ENCODE measurements at regions not wholly inside any gene's neighbourhood (a gene's known extent, or its start where the extent isn't known, plus 50 kb on each side); places are given as distances from the start of the nearest gene placed in this dataset.

DNA sequence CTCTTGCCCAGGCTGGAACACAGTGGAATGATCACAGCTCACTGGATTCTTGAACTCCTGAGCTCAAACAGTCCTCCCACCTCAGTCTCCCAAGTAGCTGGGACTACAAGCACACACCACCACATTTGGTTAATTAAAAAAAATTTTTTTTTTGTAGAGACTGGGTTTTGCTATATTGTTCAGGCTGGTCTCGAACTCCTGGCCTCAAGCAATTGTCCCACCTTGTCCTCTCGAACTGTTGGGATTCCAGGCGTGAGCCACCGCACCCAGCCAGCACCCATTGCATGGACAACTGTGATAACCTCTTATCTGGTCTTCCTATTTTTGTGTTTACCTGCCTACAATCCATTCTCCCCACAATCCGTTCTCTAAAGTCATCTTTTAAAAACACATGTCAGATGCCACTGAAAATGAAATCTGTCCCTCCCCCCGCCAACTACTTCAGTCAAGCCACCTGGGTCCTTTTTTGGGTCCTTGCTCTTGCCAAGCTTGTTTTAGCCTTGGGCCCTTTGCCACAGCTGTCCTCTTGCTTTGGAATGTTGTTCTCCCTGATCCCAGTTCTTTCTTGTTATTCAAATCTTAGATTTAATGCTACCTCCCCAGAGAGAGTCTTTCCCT is 250.5 kb downstream of the PIK3R1 start:
- Histone ChIP-seq H4K20me1 (ENCODE audit: insufficient read depth, low read length) (no peaks in the 10 kb centered on the region), H3K27ac (ENCODE audit: extremely low read length, insufficient read depth, low read length) (no peak overlapping the region), H3K9ac (ENCODE audit: insufficient read depth, low read depth, low read length) (no peak overlapping the region), H2AFZ (ENCODE audit: low read length) (no peak overlapping the region), H3K9me3 (ENCODE audit: low read length) (no peaks in the 10 kb centered on the region), H3K4me2 (ENCODE audit: low read depth, low read length) (no peak overlapping the region), H3K79me2 (ENCODE audit: insufficient read depth, low read length) (no peaks in the 10 kb centered on the region), H3K36me3 (replicated peaks in 1 of 2; ENCODE audit: control insufficient read depth in 1 of 2, insufficient read depth in 2 of 2, low read length in 2 of 2) (no peaks in the 10 kb centered on the region), H3K27me3 (ENCODE audit: control insufficient read depth in 1 of 2, insufficient read depth in 2 of 2, low read length in 2 of 2) (peaks cover 0 to 5% of the 10 kb centered on the region in 2 experiments; a peak in 2 of 5 replicates), H3K4me1 (ENCODE audit: insufficient read depth, low read length) (no peaks in the 10 kb centered on the region), H3K4me3 (replicated peaks in 1 of 3; ENCODE audit: insufficient read depth in 1 of 3, low read depth in 2 of 3, low read length in 3 of 3) (no peak overlapping the region)
- DNase-seq (ENCODE audit: low spot score) (no peak), FAIRE-seq (no peak), ATAC-seq (no peak)
- no TSS peak for BruUV-seq (replicated peaks)
- in situ Hi-C loops (cut with HindIII; ENCODE audit: extremely low pct_ligation_motif_present, low pct_unique_long_range_greater_than_20kb) (no loop called here), intact Hi-C loops (cut with micrococcal nuclease; ENCODE audit: unreplicated experiment) (no loop called here)
- ChIA-PET POLR2A (no interaction called here), CTCF (ENCODE audit: low intra/inter-chr PET ratio, low total read pairs) (no interaction called here)
- TF ChIP-seq ZNF709 (CRISPR knock-in tag; IDR thresholded peaks at IDR 0.05) (no peak), HNF4G (IDR thresholded peaks at IDR 0.05; ENCODE audit: borderline replicate concordance, low read depth, low read length) (no peak), HNF4G (CRISPR knock-in tag; IDR thresholded peaks at IDR 0.05; ENCODE audit: borderline replicate concordance, low read depth) (no peak), ZNF10 (CRISPR knock-in tag; IDR thresholded peaks at IDR 0.05; ENCODE audit: borderline replicate concordance, low read depth) (no peak)
- TF ChIP-seq, protein P1, sequence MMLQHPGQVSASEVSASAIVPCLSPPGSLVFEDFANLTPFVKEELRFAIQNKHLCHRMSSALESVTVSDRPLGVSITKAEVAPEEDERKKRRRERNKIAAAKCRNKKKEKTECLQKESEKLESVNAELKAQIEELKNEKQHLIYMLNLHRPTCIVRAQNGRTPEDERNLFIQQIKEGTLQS (CRISPR knock-in tag; IDR thresholded peaks at IDR 0.05), result no peak
- TF ChIP-seq, protein P2, sequence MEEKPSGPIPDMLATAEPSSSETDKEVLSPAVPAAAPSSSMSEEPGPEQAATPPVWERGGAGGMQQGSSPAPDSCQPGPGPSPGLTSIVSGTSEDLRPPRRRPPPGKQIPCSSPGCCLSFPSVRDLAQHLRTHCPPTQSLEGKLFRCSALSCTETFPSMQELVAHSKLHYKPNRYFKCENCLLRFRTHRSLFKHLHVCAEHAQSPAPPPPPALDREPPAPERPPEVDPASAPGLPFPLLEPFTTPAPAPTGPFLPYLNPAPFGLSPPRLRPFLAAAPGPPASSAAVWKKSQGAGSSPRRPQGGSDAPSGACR (CRISPR knock-in tag; IDR thresholded peaks at IDR 0.05), result no peak
- TF ChIP-seq, protein P3, sequence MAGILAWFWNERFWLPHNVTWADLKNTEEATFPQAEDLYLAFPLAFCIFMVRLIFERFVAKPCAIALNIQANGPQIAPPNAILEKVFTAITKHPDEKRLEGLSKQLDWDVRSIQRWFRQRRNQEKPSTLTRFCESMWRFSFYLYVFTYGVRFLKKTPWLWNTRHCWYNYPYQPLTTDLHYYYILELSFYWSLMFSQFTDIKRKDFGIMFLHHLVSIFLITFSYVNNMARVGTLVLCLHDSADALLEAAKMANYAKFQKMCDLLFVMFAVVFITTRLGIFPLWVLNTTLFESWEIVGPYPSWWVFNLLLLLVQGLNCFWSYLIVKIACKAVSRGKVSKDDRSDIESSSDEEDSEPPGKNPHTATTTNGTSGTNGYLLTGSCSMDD (CRISPR knock-in tag; IDR thresholded peaks at IDR 0.05), result no peak
- WGBS (ENCODE audit: low lambda C conversion rate), result 35% methylated on average over 6 of the region's 6 CpGs

All from HepG2 (cell line).